ENCODE measurements at regions not wholly inside any gene's neighbourhood (a gene's known extent, or its start where the extent isn't known, plus 50 kb on each side); places are given as distances from the start of the nearest gene placed in this dataset.
A peak's percentile ranks its signal among the peaks of the same experiment; 100 is the strongest.

DNA sequence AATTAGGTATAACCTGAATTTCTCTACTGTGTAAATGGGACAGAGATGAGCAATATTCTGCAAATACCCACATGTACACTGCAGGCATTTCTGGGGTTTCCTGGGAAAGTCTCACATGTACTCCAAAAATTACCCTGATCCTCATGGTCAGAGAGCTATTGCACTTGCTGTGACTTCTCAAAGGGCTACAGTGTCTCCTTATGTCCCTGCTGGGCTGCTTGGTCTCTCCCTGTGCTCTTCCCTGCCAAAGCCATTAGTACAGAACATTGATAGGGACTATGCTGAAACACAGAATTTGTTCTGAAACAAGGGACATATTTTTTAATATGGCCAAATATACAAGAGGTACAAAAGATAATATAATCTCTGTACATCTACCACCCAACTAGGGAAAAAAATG lies 924.4 kb upstream of the NXPH2 start (continued):
- TF ChIP-seq ZNF169 (tag by site-specific recombination; IDR thresholded peaks at IDR 0.05), result no peak

DNA sequence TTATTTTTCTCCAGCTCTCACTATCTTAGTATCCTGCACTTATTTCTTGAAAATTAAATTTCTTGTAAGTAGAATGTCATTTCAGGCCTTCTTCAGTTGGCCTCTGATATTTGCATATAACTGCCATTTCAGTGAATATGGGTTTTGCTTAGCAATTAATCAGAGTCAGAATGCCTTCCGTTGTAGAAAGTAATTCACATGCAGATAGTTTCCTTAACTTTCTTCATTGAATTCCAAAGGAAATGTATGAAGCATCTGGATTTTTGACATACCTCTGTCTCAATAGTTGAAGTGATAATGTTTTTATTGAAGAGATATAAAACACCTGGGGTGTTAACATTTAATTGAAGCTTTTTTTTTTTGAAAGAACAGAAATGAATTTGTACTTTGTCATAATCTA lies 914.1 kb upstream of the NXPH2 start:
- no peak overlapping the region for H3K27ac ChIP-seq (ENCODE audit: extremely low read depth, low read depth, low read length)
- no peaks in the 10 kb centered on the region for H3K36me3 ChIP-seq (ENCODE audit: control insufficient read depth in 2 of 2, insufficient read depth in 1 of 2, low read length in 2 of 2)
- H3K4me1 ChIP-seq (ENCODE audit: control insufficient read depth, insufficient read depth, low read length), result no peaks in the 10 kb centered on the region
- ChIA-PET POLR2A (no interaction called here), CTCF (no interaction called here)
- no peaks in the 10 kb centered on the region for H3K9me3 ChIP-seq (ENCODE audit: control insufficient read depth, insufficient read depth, low read depth, low read length)
- H3K4me3 ChIP-seq (ENCODE audit: low read depth, low read length), result no peak overlapping the region
- TF ChIP-seq, protein P1, sequence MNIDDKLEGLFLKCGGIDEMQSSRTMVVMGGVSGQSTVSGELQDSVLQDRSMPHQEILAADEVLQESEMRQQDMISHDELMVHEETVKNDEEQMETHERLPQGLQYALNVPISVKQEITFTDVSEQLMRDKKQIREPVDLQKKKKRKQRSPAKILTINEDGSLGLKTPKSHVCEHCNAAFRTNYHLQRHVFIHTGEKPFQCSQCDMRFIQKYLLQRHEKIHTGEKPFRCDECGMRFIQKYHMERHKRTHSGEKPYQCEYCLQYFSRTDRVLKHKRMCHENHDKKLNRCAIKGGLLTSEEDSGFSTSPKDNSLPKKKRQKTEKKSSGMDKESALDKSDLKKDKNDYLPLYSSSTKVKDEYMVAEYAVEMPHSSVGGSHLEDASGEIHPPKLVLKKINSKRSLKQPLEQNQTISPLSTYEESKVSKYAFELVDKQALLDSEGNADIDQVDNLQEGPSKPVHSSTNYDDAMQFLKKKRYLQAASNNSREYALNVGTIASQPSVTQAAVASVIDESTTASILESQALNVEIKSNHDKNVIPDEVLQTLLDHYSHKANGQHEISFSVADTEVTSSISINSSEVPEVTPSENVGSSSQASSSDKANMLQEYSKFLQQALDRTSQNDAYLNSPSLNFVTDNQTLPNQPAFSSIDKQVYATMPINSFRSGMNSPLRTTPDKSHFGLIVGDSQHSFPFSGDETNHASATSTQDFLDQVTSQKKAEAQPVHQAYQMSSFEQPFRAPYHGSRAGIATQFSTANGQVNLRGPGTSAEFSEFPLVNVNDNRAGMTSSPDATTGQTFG (tag by site-specific recombination; IDR thresholded peaks at IDR 0.05; ENCODE audit: borderline replicate concordance), result no peak
- TF ChIP-seq KLF1 (tag by site-specific recombination; IDR thresholded peaks at IDR 0.05) (no peak), ZNF174 (tag by site-specific recombination; IDR thresholded peaks at IDR 0.05) (no peak), OSR2 (tag by site-specific recombination; IDR thresholded peaks at IDR 0.05) (no peak), ZNF473 (tag by site-specific recombination; IDR thresholded peaks at IDR 0.05) (no peak), ZNF350 (tag by site-specific recombination; IDR thresholded peaks at IDR 0.05) (no peak)
- TF ChIP-seq, protein P2, sequence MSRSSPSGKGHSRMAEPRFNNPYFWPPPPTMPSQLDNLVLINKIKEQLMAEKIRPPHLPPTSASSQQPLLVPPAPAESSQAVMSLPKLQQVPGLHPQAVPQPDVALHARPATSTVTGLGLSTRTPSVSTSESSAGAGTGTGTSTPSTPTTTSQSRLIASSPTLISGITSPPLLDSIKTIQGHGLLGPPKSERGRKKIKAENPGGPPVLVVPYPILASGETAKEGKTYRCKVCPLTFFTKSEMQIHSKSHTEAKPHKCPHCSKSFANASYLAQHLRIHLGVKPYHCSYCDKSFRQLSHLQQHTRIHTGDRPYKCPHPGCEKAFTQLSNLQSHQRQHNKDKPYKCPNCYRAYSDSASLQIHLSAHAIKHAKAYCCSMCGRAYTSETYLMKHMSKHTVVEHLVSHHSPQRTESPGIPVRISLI (tag by site-specific recombination; IDR thresholded peaks at IDR 0.05), result no peak

DNA sequence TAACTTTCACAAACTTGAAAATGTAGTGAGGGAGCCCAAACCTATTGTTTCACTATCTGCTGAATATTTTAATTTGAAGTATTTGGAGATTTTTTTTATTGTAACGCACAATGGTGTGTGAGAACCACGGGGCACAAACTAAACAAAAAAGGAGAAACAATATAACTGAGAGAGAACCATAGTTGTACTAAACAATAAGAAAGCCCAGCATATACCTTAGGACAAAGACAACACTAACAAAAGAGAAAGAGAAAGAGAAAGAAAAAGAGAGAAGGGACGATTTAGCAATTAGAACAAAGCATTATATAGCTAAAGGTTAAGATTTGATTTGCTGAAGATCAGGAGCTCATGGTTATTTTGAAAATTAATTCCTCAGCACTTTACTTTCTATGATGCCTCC lies 906.0 kb upstream of the NXPH2 start:
- no peak overlapping the region for H3K27ac ChIP-seq (ENCODE audit: extremely low read depth, low read depth, low read length)
- CTCF ChIA-PET, result no interaction called here
- H3K9me3 ChIP-seq (ENCODE audit: control insufficient read depth, insufficient read depth, low read depth, low read length), result no peaks in the 10 kb centered on the region
- no peak overlapping the region for H3K4me3 ChIP-seq (ENCODE audit: low read depth, low read length)
- TF ChIP-seq ZNF514 (tag by site-specific recombination; IDR thresholded peaks at IDR 0.05), result no peak
- no peaks in the 10 kb centered on the region for H3K36me3 ChIP-seq (ENCODE audit: control insufficient read depth in 2 of 2, insufficient read depth in 1 of 2, low read length in 2 of 2)
- H3K4me1 ChIP-seq (ENCODE audit: control insufficient read depth, insufficient read depth, low read length), result no peaks in the 10 kb centered on the region
- POLR2A ChIA-PET, result no interaction called here

DNA sequence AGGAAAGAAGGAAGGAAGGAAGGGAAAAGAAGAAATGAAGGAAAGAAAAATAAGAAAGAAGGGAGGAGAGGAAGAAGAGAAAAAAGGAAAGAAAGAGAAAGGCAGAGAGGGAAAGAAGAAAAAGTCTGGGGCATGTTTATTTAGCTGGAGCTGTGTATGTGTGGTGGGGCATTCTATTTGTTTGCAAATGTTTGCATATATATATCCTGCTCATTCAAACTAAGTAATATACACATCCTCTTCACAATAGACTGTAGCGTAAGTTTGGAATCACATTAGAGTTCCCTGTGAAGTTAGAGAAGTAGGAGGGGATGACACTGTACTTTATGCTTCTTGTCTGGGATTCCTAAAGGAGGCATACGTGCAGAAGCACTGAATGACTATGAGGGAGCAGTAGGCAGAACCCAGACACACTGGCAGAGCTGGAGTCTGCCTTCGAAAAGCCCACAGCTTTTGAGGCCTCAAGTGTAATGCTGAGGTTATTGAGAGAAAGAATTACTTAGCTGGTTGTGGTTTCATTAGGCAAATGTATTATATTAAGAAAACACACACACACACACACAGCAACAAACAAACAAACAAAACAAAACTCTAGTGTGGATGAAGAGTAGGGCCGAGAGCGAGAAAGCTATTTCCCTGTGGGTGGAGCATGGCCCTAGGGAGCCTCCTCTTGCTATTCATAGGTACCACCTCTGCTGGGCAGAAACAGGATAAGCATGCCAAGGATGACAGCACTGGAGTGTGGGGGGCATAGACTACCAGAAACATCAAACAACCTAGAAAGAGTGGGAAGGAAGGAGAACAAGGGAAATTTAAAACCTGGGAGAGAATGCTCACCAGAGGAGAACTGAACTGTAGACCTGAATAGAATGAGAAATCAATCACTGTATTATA lies 905.1 kb upstream of the NXPH2 start:
- Histone ChIP-seq H3K36me3 (ENCODE audit: control insufficient read depth in 2 of 2, insufficient read depth in 1 of 2, low read length in 2 of 2) (no peaks in the 10 kb centered on the region), H3K9me3 (ENCODE audit: control insufficient read depth, insufficient read depth, low read depth, low read length) (no peaks in the 10 kb centered on the region), H3K27ac (ENCODE audit: extremely low read depth, low read depth, low read length) (no peak overlapping the region), H3K4me1 (ENCODE audit: control insufficient read depth, insufficient read depth, low read length) (no peaks in the 10 kb centered on the region), H3K4me3 (ENCODE audit: low read depth, low read length) (no peak overlapping the region)
- TF ChIP-seq ZNF404 (tag by site-specific recombination; IDR thresholded peaks at IDR 0.05) (no peak), EGR2 (tag by site-specific recombination; IDR thresholded peaks at IDR 0.05; ENCODE audit: low read depth) (peak; percentile 68), ZNF433 (tag by site-specific recombination; IDR thresholded peaks at IDR 0.05; ENCODE audit: low read depth) (no peak), ZFHX2 (tag by site-specific recombination; conservative IDR thresholded peaks at IDR 0.05) (peak; percentile 14; the same call in 1 of the 2 replicates), ZNF366 (tag by site-specific recombination; conservative IDR thresholded peaks at IDR 0.05) (peak; percentile 47), ZNF747 (tag by site-specific recombination; IDR thresholded peaks at IDR 0.05) (no peak)
- TF ChIP-seq, protein P3, sequence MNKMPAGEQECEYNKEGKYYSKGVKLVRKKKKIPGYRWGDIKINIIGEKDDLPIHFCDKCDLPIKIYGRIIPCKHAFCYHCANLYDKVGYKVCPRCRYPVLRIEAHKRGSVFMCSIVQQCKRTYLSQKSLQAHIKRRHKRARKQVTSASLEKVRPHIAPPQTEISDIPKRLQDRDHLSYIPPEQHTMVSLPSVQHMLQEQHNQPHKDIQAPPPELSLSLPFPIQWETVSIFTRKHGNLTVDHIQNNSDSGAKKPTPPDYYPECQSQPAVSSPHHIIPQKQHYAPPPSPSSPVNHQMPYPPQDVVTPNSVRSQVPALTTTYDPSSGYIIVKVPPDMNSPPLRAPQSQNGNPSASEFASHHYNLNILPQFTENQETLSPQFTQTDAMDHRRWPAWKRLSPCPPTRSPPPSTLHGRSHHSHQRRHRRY (tag by site-specific recombination; IDR thresholded peaks at IDR 0.05), result no peak
- CTCF ChIA-PET, result interaction anchor here (0.6 kb wide), 1 partner anchor 13 kb away, joined by 3 read pairs; no protein-coding TSS in a partner anchor
- POLR2A ChIA-PET, result no interaction called here
